ENCODE measurements at regions not wholly inside any gene's neighbourhood (a gene's known extent, or its start where the extent isn't known, plus 50 kb on each side); places are given as distances from the start of the nearest gene placed in this dataset.

GRCh38 chr3:14286887-14287500, 108.4 kb downstream of the LSM3 start:
- no peak for DNase-seq (ENCODE audit: low spot score)

GRCh38 chr3:14288177-14288788, 109.7 kb downstream of the LSM3 start:
- DNase-seq (ENCODE audit: low spot score): no peak

- DNase-seq (ENCODE audit: low spot score): no peak
Measured at GRCh38 chr3:14288833-14289451, 110.3 kb downstream of the LSM3 start.

DNA sequence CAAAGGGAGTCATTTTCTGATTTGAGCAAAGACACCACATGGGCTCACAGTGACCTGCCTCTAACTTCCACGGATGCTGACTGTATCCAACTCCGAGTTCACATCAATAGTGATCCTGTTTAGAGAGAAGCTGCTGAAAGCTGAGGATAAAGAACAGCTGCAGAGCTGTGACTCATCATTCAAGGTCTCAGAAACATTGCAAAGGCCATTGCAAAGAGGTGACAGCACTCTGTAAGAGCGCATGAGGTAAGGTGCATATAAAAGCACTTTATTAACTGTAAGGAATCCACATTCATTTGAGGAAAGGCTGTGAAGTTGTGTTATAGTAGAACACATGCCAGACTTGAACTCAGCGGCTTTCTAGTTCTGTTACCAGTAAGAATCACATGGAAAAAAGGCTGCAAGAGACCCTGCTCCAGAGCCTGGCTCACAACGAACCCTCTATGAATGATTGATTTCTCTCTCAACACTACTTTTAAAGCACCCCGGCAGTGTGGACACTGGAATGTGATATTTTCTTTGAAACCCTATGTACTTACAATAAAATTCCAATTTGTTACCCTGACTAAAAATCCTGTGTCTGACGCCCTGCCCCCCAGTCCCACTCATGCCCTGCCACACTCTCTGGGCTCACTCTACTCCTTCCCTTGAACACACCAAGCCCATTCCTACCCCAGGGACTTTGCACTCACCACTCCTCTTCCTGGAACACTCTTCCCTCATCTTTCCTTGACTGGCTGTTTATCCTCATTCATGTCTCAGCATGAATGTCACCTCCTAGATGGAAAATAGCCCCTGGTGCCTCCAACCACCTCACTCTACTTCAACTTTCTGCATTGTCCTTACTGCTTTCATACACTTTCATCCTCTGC, 111.2 kb downstream of the LSM3 start:
- DNase-seq (ENCODE audit: low spot score): no peak

- DNase-seq (ENCODE audit: low spot score): no peak
Measured at GRCh38 chr3:14290631-14291385, 111.6 kb upstream of the SLC6A6 start.

GRCh38 chr3:14295037-14295436, 107.4 kb upstream of the SLC6A6 start:
- no peak for DNase-seq (ENCODE audit: low spot score)

DNA sequence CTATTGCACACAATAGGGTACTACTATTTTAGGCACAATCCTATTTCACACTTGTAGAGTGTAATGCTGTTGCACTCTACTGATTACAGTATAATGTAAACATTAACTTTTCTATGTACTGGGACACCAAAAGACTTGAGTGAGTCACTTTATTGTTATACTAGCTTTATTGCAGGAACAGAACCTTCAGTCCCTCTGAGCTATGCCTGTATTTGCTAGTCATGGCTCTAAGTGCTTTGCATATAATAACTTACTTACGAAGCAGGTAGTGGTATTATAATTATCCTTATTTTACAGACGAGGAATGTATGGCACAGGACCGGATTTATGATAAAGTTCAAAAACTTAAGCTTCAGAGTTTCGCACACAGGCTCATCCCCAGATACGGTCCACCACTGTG, 106.6 kb upstream of the SLC6A6 start:
- DNase-seq (ENCODE audit: low spot score): no peak

- no peak for DNase-seq (ENCODE audit: low spot score)
Measured at GRCh38 chr3:14297305-14297704, 105.1 kb upstream of the SLC6A6 start.

DNA sequence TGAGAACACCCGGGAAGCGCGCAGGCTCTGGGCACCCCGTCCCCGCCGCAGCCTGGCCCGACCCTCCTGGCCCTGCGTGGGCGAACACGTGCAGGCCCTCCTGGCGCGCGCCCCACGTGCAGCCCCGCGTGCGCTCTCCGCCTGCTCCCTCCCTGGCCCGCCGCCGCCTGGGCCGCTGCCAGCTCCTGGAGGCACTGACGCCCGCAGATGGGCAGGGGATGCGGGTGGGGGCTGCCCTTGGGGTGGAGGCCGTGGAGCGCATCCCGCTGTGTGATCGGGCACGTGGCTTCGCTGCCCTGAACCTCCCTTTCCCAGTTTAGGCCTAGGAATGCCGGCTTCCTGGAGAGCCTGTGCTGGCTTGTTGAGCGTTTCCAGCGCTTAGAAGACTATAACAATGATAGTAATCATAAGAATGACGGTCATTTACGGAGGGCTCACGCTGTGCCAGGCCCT, 104.6 kb upstream of the SLC6A6 start:
- no peak for DNase-seq (ENCODE audit: low spot score)

DNA sequence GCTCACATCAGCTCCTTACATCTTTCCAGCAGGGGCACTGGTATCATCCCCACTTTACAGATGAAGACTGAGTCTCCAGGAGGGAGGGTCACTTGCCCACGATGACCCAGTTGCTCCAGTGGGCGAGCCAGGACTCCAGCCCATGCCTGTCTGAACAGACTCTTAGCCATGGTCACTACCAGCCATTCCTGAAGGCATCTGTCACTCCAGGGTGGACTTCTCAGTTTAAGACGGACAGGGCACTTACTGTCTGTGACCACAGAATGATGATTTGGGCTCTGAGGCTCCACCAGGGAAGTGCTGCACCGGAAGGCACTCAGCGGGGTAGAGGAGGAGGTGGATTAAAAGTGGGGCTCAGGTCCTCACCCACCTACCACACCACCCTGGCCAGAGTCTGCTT, 104.0 kb upstream of the SLC6A6 start:
- no peak for DNase-seq (ENCODE audit: low spot score)

- no peak for DNase-seq (ENCODE audit: low spot score)
Measured at GRCh38 chr3:14298991-14299555, 103.3 kb upstream of the SLC6A6 start.

DNA sequence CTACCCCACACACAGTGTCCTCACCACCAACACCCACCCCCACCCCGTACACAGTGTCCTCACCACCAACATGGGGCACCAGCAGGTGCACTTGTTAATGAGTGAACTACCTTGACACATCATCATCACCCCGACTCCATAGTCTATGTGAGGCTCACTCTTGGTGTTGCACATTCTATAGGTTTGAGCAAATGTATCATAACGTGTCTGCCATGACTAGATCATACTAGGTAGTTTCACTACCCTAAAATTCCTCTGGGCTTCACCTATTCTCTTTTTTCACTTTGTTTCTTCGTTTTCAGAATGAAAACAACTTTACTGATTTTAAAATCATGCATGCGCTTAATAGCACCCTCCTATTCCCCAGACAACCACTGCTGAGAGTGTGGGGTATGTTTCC, 102.6 kb upstream of the SLC6A6 start:
- DNase-seq (ENCODE audit: low spot score): no peak

GRCh38 chr3:14300721-14301399, 101.5 kb upstream of the SLC6A6 start:
- DNase-seq (ENCODE audit: low spot score): no peak

DNA sequence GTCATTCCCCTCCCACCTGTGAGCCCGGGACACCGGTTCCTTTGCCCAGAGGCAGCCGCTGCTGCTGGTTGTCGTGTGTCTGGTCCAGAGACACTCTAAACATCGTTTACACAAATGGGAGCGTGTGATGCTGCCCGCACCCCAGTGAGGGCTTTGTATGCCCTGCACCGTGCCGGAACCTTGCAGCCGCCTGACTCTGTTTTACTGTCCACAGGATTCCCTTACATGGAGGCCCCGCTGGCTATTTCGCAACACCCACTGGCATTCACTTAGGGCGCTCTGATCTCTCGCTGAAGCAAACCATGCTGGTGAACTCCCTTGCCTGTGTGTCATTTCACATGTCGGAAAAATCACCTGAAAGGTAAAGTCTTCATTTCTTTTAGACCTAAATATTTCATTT, 100.8 kb upstream of the SLC6A6 start:
- DNase-seq (ENCODE audit: low spot score): no peak

- DNase-seq (ENCODE audit: low spot score): no peak
Measured at GRCh38 chr3:14303336-14304100, 98.9 kb upstream of the SLC6A6 start.

DNA sequence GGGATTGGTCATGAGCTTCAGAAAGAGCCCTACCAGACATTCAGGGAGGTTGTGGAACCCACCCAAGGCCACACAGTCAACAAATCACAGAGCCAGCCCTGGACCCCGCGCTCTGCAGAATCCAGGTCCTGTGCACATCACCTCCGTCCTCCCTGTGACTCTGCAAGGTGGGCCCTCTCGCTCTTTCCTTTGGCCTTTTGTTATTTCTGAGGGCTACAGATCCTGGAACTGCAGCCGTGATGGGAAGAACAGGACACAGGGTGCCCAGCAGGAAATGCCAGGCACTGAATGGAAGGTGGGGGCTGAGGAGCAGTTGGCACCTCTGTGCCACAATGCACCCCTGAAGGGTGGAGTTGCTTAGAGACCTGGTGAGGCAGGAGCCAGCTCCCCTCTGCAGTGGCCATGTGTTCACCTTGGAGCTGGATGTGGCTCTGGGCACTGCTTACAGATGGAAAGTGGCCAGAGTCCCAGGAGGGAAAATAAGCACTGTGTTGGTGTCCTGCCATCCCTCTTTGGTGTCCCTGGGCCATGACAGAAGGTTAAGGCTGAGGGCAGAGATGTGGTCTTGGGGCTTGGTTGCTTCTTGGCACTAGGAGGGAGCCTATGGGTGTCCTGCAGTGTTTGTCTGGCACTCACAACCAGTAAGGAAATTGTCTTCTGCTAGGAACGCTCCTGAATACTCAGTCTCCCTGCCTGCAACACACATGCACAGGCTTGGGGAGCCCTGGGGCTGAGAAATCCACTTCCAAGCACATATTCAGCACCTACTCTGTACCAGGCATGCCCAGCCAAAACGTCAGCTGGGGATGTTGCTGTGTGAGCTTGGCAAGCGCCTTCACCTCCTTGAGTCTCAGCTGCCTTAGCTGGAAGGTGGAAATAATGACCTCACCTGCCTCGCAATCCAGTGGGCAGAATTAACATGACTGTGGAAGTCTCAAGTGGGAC, 98.0 kb upstream of the SLC6A6 start:
- DNase-seq (ENCODE audit: low spot score): no peak

GRCh38 chr3:14305324-14305723, 97.1 kb upstream of the SLC6A6 start:
- DNase-seq (ENCODE audit: low spot score): no peak

DNA sequence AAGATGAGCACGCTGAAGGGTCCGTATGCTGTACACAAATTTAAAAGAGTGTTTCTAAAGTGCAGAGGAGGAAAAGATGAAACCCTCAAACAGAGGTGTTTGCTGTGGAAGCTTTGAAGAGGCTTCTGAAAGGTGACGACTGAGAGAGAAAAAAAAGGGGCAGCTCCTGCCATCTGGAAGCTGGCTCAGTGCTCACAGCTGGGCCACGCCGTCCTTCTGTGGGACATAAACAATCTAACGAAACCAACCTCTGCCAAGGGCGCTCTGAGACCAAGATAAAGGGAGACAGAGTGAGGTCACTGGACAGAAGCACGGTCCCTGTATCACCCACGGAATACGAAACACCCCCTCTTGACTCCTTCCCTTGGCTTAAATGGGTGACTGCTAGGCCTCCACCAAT, 96.3 kb upstream of the SLC6A6 start:
- no peak for DNase-seq (ENCODE audit: low spot score)

Measured in SK-N-DZ (cell line).